ENCODE measurements at regions not wholly inside any gene's neighbourhood (a gene's known extent, or its start where the extent isn't known, plus 50 kb on each side); places are given as distances from the start of the nearest gene placed in this dataset.

GRCh38 chr15:39397883-39398282 is 183.0 kb upstream of the THBS1 start (continued):
- no peak for TF ChIP-seq CDX4 (CRISPR knock-in tag; IDR thresholded peaks at IDR 0.05; ENCODE audit: borderline replicate concordance)
- no peak for TF ChIP-seq NR1H2 (CRISPR knock-in tag; IDR thresholded peaks at IDR 0.05)
- TF ChIP-seq ATF6 (CRISPR knock-in tag; IDR thresholded peaks at IDR 0.05): no peak
- TF ChIP-seq ZNF396 (CRISPR knock-in tag; IDR thresholded peaks at IDR 0.05; ENCODE audit: borderline replicate concordance): no peak
- TF ChIP-seq, protein P1, sequence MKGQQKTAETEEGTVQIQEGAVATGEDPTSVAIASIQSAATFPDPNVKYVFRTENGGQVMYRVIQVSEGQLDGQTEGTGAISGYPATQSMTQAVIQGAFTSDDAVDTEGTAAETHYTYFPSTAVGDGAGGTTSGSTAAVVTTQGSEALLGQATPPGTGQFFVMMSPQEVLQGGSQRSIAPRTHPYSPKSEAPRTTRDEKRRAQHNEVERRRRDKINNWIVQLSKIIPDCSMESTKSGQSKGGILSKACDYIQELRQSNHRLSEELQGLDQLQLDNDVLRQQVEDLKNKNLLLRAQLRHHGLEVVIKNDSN (CRISPR knock-in tag; IDR thresholded peaks at IDR 0.05): no peak
- no peak for TF ChIP-seq CREM (CRISPR knock-in tag; IDR thresholded peaks at IDR 0.05)
- TF ChIP-seq ZSCAN18 (CRISPR knock-in tag; IDR thresholded peaks at IDR 0.05): no peak
- no peak for TF ChIP-seq PRRX2 (CRISPR knock-in tag; IDR thresholded peaks at IDR 0.05)
- no peak for TF ChIP-seq MYBL2 (CRISPR knock-in tag; IDR thresholded peaks at IDR 0.05)
- no peak for TF ChIP-seq GTF2I (CRISPR knock-in tag; conservative IDR thresholded peaks at IDR 0.05)
- no peak for TF ChIP-seq FOXJ3 (CRISPR knock-in tag; IDR thresholded peaks at IDR 0.05; ENCODE audit: borderline replicate concordance)

DNA sequence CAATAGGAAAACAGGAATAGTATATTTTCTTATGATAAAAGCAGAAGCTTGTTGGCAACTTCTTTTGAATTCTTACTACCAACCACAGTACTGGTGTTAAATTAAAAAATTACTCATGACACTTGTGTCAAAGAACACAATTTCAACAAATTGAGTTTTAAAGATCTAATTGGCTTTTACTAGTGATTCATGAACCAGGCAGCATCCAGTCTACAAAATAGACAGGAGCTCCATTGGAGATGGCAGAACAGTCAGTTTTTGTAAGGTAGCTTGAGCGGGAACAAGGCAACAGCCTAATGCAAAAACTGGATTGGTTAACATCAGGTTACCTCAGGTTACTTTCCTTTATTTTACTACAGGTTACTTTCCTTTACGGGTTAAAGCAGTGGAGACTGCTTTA is 181.3 kb upstream of the THBS1 start:
- no peaks in the 10 kb centered on the region for H3K36me3 Mint-ChIP-seq
- H3K27ac Mint-ChIP-seq: no peak overlapping the region
- TF ChIP-seq USF2 (CRISPR knock-in tag; IDR thresholded peaks at IDR 0.05) (no peak), CDX4 (CRISPR knock-in tag; IDR thresholded peaks at IDR 0.05; ENCODE audit: borderline replicate concordance) (no peak), ZNF138 (CRISPR knock-in tag; conservative IDR thresholded peaks at IDR 0.05) (no peak), FOXJ3 (CRISPR knock-in tag; IDR thresholded peaks at IDR 0.05; ENCODE audit: borderline replicate concordance) (no peak)
- CTCF ChIA-PET: no interaction called here
- H3K4me3 Mint-ChIP-seq: no peak overlapping the region
- DNase-seq (ENCODE audit: low spot score) (no peak), ATAC-seq (no peak)
- H3K9me3 Mint-ChIP-seq: no peaks in the 10 kb centered on the region
- POLR2A ChIA-PET: no interaction called here
- H3K27me3 Mint-ChIP-seq (ENCODE audit: low read depth): no peaks in the 10 kb centered on the region
- no peaks in the 10 kb centered on the region for H3K4me1 Mint-ChIP-seq

GRCh38 chr15:39400002-39400401 is 180.9 kb upstream of the THBS1 start:
- Mint-ChIP-seq H3K4me3 (no peak overlapping the region), H3K27me3 (ENCODE audit: low read depth) (no peaks in the 10 kb centered on the region), H3K27ac (no peak overlapping the region), H3K4me1 (no peaks in the 10 kb centered on the region), H3K36me3 (no peaks in the 10 kb centered on the region), H3K9me3 (no peaks in the 10 kb centered on the region)
- no peak for DNase-seq (ENCODE audit: low spot score)
- ChIA-PET POLR2A (no interaction called here), CTCF (interaction anchor here (1.0 kb wide), 1 partner anchor 180 kb away, joined by 4 read pairs; no protein-coding TSS in a partner anchor)
- ATAC-seq: no peak
- TF ChIP-seq, protein P2, sequence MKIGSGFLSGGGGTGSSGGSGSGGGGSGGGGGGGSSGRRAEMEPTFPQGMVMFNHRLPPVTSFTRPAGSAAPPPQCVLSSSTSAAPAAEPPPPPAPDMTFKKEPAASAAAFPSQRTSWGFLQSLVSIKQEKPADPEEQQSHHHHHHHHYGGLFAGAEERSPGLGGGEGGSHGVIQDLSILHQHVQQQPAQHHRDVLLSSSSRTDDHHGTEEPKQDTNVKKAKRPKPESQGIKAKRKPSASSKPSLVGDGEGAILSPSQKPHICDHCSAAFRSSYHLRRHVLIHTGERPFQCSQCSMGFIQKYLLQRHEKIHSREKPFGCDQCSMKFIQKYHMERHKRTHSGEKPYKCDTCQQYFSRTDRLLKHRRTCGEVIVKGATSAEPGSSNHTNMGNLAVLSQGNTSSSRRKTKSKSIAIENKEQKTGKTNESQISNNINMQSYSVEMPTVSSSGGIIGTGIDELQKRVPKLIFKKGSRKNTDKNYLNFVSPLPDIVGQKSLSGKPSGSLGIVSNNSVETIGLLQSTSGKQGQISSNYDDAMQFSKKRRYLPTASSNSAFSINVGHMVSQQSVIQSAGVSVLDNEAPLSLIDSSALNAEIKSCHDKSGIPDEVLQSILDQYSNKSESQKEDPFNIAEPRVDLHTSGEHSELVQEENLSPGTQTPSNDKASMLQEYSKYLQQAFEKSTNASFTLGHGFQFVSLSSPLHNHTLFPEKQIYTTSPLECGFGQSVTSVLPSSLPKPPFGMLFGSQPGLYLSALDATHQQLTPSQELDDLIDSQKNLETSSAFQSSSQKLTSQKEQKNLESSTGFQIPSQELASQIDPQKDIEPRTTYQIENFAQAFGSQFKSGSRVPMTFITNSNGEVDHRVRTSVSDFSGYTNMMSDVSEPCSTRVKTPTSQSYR (CRISPR knock-in tag; IDR thresholded peaks at IDR 0.05): no peak
- no peak for TF ChIP-seq ATF2 (CRISPR knock-in tag; IDR thresholded peaks at IDR 0.05; ENCODE audit: borderline replicate concordance, low read depth)
- TF ChIP-seq ZNF532 (CRISPR knock-in tag; IDR thresholded peaks at IDR 0.05; ENCODE audit: borderline replicate concordance): no peak
- TF ChIP-seq FOXJ3 (CRISPR knock-in tag; IDR thresholded peaks at IDR 0.05; ENCODE audit: borderline replicate concordance): no peak
- TF ChIP-seq TP53 (CRISPR knock-in tag; IDR thresholded peaks at IDR 0.05): no peak
